ENCODE measurements at regions not wholly inside any gene's neighbourhood (a gene's known extent, or its start where the extent isn't known, plus 50 kb on each side); places are given as distances from the start of the nearest gene placed in this dataset.
"Not testable (repeated sequence)": the region's sequence is repeated elsewhere in the genome, so short reads cannot be mapped to it uniquely, and the experiment has no call there.

DNA sequence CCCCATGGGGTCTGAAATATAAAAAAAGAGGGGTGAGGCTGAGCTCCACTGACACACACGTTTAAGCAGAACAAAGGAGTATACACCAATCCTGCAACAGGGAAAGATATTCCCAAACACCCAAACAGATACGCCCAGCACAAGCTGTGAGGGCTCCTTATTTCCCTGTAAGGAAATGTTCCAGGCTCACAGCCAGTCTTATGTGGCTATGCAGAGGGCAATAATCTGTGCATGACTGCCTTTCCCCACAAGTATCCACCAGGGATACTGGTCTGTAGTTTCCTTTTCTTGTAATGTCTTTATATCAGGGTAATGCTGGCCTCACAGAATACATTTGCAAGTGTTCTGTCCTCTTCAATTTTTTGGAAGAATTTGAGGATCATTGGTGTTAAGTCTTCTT, 141.7 kb upstream of the DAAM1 start:
- Histone ChIP-seq H3K4me3 (no peak overlapping the region), H3K27me3 (replicated peaks in 1 of 7) (no peaks in the 10 kb centered on the region), H3K4me1 (no peaks in the 10 kb centered on the region), H3K36me3 (no peaks in the 10 kb centered on the region), H3K9me3 (peaks cover 0 to 2% (median 0%) of the 10 kb centered on the region in 8 donors), H3K27ac (no peak overlapping the region)
- intact Hi-C loops (cut with DNase I; ENCODE audit: low total_unique reads), result no loop called here
- TF ChIP-seq, protein P1, sequence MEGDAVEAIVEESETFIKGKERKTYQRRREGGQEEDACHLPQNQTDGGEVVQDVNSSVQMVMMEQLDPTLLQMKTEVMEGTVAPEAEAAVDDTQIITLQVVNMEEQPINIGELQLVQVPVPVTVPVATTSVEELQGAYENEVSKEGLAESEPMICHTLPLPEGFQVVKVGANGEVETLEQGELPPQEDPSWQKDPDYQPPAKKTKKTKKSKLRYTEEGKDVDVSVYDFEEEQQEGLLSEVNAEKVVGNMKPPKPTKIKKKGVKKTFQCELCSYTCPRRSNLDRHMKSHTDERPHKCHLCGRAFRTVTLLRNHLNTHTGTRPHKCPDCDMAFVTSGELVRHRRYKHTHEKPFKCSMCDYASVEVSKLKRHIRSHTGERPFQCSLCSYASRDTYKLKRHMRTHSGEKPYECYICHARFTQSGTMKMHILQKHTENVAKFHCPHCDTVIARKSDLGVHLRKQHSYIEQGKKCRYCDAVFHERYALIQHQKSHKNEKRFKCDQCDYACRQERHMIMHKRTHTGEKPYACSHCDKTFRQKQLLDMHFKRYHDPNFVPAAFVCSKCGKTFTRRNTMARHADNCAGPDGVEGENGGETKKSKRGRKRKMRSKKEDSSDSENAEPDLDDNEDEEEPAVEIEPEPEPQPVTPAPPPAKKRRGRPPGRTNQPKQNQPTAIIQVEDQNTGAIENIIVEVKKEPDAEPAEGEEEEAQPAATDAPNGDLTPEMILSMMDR (IDR thresholded peaks at IDR 0.05 in 8 of 11, conservative IDR thresholded peaks at IDR 0.05 in 3 of 11), result no peak
- TF ChIP-seq POLR2A (IDR thresholded peaks at IDR 0.05) (no peak), POLR2AphosphoS5 (IDR thresholded peaks at IDR 0.05) (no peak)
- 64 to 84% (median 75%) methylated on average over 2 of the region's 2 CpGs for WGBS, 5 donors
- no peak for DNase-seq

DNA sequence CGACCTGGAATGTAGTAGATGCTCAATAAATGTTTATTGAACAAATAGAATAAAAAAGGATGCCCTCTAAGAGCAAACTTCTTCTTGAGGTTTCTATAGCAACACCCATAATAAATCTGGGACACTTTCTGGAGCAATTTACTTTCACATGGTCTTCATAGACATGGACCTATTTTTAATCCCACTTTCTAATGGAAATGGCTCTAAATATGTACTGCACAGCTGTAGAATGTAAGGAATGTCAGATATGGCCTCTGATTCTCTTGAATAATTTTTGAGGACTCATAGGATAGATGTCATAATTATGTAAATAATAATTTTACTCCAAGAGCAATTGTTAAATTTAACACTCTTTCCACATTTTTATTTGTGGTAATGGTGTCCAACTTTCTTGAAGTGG, 133.5 kb upstream of the DAAM1 start:
- WGBS, 5 donors, result 48 to 67% (median 59%) methylated on average over 1 of the region's 1 CpG
- intact Hi-C loops (cut with DNase I; ENCODE audit: low total_unique reads), result no loop called here
- no peaks in the 10 kb centered on the region for H3K36me3 ChIP-seq
- no peak overlapping the region for H3K27ac ChIP-seq
- H3K27me3 ChIP-seq (replicated peaks in 1 of 7), result no peaks in the 10 kb centered on the region
- no peak for DNase-seq
- no peaks in the 10 kb centered on the region for H3K4me1 ChIP-seq
- peaks cover 0 to 10% (median 0%) of the 10 kb centered on the region in 8 donors for H3K9me3 ChIP-seq
- H3K4me3 ChIP-seq, result no peak overlapping the region
- no peak for TF ChIP-seq POLR2A (IDR thresholded peaks at IDR 0.05)
- TF ChIP-seq POLR2AphosphoS5 (IDR thresholded peaks at IDR 0.05), result no peak
- TF ChIP-seq, protein P1 (IDR thresholded peaks at IDR 0.05 in 8 of 11, conservative IDR thresholded peaks at IDR 0.05 in 3 of 11), result no peak

DNA sequence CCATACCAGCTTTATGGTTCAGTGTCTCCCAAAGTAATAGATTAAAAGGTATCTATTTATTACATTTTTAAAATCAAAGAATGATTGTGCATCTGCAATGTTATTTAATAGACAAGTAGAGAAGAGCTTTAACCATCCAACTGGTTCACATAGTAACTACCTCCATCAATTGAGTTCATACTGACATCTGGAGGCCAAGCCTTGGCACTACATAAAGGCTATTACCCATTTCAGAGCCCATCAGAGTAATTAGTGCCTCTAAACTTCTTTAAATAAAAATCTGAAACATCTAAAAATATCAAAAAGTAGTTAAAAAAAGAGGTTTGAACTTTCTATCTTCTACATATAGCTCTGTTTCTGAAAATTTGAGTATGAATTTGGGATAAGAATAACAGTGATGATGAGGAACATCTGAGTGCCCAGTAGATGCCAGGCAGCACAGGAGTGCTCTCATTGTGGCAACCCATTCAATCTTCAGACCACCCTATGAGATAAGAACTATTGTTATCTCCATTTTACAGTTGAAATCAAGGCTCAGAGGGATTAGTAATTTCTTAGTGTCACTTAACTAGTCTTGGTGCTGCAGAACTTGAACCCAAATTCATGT, 132.9 kb upstream of the DAAM1 start:
- Histone ChIP-seq H3K4me3 (no peak overlapping the region), H3K4me1 (no peaks in the 10 kb centered on the region), H3K9me3 (peaks cover 0 to 10% (median 0%) of the 10 kb centered on the region in 8 donors), H3K27me3 (replicated peaks in 1 of 7) (no peaks in the 10 kb centered on the region), H3K27ac (no peak overlapping the region), H3K36me3 (no peaks in the 10 kb centered on the region)
- TF ChIP-seq, protein P1 (IDR thresholded peaks at IDR 0.05 in 8 of 11, conservative IDR thresholded peaks at IDR 0.05 in 3 of 11), result peak in 10 of 11 experiments; percentile 24 to 69 (median 54)
- TF ChIP-seq POLR2AphosphoS5 (IDR thresholded peaks at IDR 0.05), result no peak
- intact Hi-C loops (cut with DNase I; ENCODE audit: low total_unique reads), result no loop called here
- no peak for DNase-seq

DNA sequence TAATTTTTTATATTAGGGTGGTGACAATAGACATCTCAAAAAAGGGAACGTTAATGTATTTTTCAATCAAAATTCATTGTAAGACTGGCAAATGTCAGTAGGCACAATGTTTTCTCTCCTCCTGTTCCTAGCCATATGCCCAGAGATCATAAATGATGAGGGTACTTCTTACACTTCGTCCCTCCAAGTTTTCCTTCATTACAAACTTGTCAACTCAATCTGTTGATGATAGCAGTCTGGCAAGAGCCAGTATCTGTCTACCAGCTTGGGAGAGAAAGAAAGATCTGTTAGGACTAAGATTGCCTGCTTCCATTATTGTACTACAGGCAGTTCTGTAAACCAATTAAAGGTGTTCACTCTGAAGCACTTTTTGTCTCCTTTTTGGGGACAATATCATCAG, 130.9 kb upstream of the DAAM1 start:
- Histone ChIP-seq H3K4me3 (no peak overlapping the region), H3K27me3 (replicated peaks in 1 of 7) (no peaks in the 10 kb centered on the region), H3K36me3 (no peaks in the 10 kb centered on the region), H3K9me3 (peaks cover 0 to 5% (median 1%) of the 10 kb centered on the region in 8 donors), H3K27ac (no peak overlapping the region), H3K4me1 (no peaks in the 10 kb centered on the region)
- intact Hi-C loops (cut with DNase I; ENCODE audit: low total_unique reads), result no loop called here
- TF ChIP-seq, protein P1 (IDR thresholded peaks at IDR 0.05 in 8 of 11, conservative IDR thresholded peaks at IDR 0.05 in 3 of 11), result no peak
- TF ChIP-seq POLR2A (IDR thresholded peaks at IDR 0.05), result no peak
- no peak for TF ChIP-seq POLR2AphosphoS5 (IDR thresholded peaks at IDR 0.05)
- DNase-seq, result no peak
- 68 to 82% (median 81%) methylated on average over 2 of the region's 2 CpGs for WGBS, 5 donors

DNA sequence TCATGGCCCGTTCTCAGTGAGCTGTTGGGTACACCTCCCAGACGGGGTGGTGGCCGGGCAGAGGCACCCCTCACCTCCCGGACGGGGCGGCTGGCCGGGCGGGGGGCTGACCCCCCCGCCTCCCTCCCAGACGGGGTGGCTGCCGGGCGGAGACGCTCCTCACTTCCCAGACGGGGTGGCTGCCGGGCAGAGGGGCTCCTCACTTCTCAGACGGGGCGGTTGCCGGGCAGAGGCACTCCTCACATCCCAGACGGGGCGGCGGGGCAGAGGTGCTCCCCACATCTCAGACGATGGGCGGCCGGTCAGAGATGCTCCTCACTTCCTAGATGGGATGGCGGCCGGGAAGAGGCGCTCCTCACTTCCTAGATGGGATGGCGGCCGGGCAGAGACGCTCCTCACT, 129.7 kb upstream of the DAAM1 start:
- DNase-seq; H3K4me3 ChIP-seq; H3K27me3 ChIP-seq (replicated peaks in 1 of 7); H3K27ac ChIP-seq; H3K4me1 ChIP-seq; intact Hi-C loops (cut with DNase I; ENCODE audit: low total_unique reads); H3K36me3 ChIP-seq: not testable (repeated sequence)
- WGBS, 5 donors, result 90 to 97% (median 92%) methylated on average over 13 to 30 of the region's 30 CpGs
- peaks cover 0 to 17% (median 11%) of the 10 kb centered on the region in 8 donors for H3K9me3 ChIP-seq
